SH-SY5Y (cell line): ENCODE measurements at regions not wholly inside any gene's neighbourhood (a gene's known extent, or its start where the extent isn't known, plus 50 kb on each side); places are given as distances from the start of the nearest gene placed in this dataset.

Experiments
- GATA2 ChIP-seq: IDR thresholded peaks from 2 replicates; pipeline ENCODE4 v1.6.1; 2011; ENCODE audit warnings: mild to moderate bottlenecking, low read depth, low read length
- GATA3 ChIP-seq: IDR thresholded peaks from 2 replicates; pipeline ENCODE4 v1.6.1; 2011; ENCODE audit warnings: low read depth, mild to moderate bottlenecking, low read length, moderate library complexity

- no peak for TF ChIP-seq GATA3
- TF ChIP-seq GATA2: no peak
These were observed 1147.3 kb downstream of the XPNPEP1 start for GRCh38 chr10:108775911-108776475.

GRCh38 chr10:108771106-108771505, 1152.2 kb downstream of the XPNPEP1 start:
- TF ChIP-seq GATA3: no peak
- no peak for TF ChIP-seq GATA2

DNA sequence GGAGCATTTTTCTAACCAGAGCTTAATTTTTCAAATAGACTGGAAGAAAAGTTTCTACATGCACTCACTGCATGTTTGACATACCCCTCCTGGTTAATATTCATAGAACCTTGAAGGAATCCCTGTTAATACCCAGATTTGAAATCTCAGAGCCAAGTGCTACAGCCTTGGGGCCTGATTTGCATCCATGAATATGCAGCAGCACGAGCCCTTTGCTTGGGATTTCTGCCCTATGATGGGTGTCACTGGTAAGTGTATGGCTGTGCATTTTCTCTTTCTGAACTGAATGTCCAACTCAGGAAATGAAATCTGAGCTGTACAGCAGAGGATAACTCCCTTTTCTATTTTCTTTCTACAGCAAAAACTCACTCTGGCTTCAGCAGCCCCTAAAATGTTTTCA, 1157.5 kb downstream of the XPNPEP1 start:
- no peak for TF ChIP-seq GATA3
- no peak for TF ChIP-seq GATA2

DNA sequence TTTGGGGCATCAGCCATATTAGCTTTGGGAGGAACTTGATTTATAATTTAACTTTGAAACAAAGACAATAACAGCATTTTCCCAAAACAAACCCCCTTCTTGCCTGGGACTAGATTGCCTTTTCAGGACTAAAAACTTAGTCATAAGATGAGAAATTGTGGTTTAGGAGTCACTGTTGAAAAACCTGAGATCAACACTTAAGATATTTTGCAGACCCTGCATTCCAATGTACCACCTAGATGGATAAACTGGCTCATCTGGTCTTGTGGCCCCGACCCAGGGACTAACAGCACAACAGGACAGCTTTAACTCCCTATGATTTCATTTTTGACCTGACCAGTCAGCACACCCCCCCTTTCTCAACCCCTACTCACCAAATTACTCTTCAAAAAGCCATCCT, 1165.4 kb downstream of the XPNPEP1 start:
- TF ChIP-seq GATA2 (no peak), GATA3 (no peak)

DNA sequence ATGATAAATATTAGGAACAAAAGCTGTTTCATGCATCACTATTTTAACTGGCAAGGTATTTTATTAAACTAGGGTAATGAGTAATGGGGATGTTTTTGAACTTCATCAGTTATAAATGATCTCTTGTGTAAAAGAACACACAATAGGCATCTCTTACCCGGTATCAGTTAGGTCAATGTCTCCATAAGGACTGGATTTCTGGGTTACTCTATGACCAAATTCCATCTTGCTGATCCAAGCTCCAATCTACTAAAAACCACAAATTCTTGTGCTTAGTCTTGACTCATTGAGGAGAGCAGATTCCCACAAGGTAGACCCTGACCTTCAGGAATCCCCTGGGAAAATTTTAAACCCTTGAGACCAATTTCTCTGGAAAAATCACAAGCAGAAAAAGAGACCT, 1167.7 kb downstream of the XPNPEP1 start:
- TF ChIP-seq GATA3 (no peak), GATA2 (no peak)

- TF ChIP-seq GATA2 (no peak), GATA3 (no peak)
These were observed 1170.0 kb downstream of the XPNPEP1 start for GRCh38 chr10:108753326-108753725.

DNA sequence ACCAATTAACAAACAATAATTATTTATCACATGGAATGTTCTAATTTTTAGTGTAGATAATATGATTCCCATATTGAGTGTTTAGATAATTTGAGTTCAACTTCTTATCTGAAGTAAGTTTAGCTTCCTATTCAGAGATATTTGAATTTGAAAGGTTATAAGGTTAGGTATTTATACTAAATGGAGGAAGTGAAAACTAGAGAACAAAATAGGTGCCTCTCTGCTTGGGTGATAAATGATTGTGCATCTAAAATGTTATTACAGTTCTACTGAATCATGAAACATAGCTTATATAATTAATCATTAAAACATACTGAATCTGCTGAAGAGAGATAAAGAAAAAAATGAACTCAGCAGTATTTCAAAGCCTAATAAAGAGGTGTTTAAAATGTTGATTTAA, 1174.3 kb downstream of the XPNPEP1 start:
- no peak for TF ChIP-seq GATA3
- no peak for TF ChIP-seq GATA2

DNA sequence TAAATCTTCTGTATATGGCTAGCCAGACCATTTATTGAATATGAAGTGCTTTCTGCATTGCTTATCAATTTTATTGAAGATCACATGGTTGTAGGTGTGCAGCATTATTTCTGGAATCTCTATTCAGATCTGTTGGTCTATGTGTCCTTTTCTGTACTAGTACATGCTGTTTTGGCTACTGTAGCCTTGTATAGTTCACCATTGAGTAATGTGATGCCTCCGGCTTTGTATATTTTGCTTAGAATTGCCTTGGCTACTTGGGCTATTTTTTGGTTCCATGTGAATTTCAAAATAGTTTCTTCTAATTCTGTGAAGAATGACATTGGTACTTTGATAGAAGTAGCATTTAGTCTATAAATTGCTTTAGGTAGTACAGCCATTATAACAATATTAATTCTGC, 1187.2 kb downstream of the XPNPEP1 start:
- TF ChIP-seq GATA3 (no peak), GATA2 (no peak)

GRCh38 chr10:108735380-108735779, 1187.9 kb downstream of the XPNPEP1 start:
- no peak for TF ChIP-seq GATA3
- TF ChIP-seq GATA2: no peak

- TF ChIP-seq GATA2 (no peak), GATA3 (no peak)
These were observed 1201.4 kb downstream of the XPNPEP1 start for GRCh38 chr10:108721874-108722273.

DNA sequence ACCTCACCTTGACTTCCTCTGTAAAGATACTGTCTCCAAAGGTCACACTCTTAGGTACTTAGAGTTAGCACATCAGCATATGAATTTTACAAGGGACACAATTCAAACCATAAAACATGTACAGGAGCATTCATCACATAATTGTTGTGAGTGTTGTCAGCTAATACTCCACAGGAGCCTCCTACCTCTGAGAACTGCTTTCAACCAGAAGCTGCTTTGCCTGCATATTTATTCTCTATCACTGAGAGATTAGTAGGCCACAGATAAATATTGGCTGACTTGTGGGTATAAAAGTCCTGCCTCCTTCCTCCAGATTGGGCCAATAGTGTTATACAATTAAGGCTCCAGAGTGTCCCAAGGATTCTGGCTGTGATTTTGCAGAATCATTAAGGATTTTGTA, 1207.0 kb downstream of the XPNPEP1 start:
- TF ChIP-seq GATA2 (no peak), GATA3 (no peak)

DNA sequence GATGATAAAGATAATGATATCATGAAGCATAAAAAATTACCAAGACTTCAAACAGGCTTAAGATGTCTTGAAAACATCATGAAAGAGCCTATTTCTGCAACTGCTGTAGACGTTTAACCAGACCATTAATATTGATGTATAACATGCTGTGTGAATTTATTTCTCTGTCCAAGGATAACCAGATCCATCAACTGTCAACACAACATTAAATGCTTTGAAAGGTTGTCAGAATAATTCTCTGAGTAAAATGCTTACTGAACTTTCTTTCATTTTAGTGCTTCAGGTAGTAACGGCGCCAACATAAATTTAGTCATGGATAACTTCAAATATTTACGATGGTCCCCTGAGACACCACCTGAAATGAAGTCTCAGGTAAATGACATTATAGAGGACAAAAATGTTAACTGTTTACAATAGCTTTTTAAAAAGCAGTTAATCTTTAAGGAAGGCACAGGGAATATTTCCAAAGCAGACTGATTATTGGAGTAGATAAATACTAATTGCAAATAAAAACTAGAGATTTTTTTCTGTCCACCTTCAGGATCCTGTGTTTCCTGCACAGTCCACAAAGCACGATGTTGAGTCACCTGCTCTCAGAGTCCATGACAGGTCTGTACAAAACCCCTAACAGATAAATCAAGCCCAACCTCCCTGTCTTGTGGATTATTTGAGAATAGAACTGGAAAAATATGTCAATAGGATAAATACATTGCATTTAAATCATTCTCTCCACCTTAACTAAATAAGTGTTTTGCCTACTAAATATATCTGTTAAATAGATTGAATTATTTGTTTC, 1213.2 kb downstream of the XPNPEP1 start:
- no peak for TF ChIP-seq GATA3
- TF ChIP-seq GATA2: no peak

GRCh38 chr10:108708363-108708762, 1214.9 kb downstream of the XPNPEP1 start:
- no peak for TF ChIP-seq GATA3
- TF ChIP-seq GATA2: no peak

GRCh38 chr10:108696792-108697477, 1226.4 kb downstream of the XPNPEP1 start:
- TF ChIP-seq GATA3 (no peak), GATA2 (no peak)

DNA sequence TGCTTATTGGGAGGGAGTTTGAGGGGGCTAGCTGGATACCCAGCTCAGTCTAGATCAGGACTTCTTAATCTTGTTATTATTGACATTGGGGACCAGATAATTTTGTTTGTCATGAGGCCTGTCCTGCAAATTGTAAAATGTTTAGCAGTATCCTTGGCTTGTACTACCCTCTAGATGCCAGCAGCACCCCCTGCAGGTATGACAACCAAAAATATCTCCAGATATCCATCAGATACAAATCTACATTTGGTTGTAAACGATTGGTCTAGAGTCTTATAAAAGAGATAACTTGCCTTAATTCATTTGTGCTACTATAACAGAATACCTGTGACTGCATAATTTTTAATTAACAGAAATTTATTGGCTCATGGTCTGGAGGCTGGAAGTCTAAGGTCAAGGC, 1232.2 kb downstream of the XPNPEP1 start:
- TF ChIP-seq GATA2 (no peak), GATA3 (no peak)

DNA sequence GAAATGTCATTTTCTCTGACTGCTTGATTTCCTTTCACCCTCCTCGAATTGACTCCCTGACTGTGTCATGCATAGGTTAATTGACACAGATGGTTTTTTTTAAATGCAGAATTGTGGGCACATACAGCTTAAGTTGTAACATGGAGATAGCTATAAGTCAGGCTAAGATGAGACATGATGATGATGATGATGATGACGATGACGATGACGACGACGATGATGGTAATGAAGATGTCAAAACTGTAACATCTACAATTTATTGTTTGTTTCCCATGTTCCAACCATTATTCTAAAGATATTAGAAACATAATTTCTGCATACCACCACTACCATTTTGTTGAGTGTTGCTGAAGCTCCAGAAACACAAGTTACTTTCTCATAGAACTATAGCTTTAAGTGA, 1232.8 kb downstream of the XPNPEP1 start:
- no peak for TF ChIP-seq GATA2
- TF ChIP-seq GATA3: no peak
